K562 (cell line): ENCODE measurements at regions not wholly inside any gene's neighbourhood (a gene's known extent, or its start where the extent isn't known, plus 50 kb on each side); places are given as distances from the start of the nearest gene placed in this dataset.

ENCODE experiments used
- ARID2 ChIP-seq: fragments of 450-650 bp; IDR thresholded peaks from 2 replicates; pipeline ENCODE4 v1.6.1; 2017; ENCODE audit warnings: antibody characterized with exemption, mild to moderate bottlenecking
- FIP1L1 ChIP-seq: fragments of 200-400 bp; formaldehyde crosslinking; IDR thresholded peaks from 2 replicates; pipeline ENCODE4 v1.6.1; 2018; ENCODE audit warnings: mild to moderate bottlenecking, low read depth, low read length; ENCODE audit not compliant: poor library complexity, severe bottlenecking

DNA sequence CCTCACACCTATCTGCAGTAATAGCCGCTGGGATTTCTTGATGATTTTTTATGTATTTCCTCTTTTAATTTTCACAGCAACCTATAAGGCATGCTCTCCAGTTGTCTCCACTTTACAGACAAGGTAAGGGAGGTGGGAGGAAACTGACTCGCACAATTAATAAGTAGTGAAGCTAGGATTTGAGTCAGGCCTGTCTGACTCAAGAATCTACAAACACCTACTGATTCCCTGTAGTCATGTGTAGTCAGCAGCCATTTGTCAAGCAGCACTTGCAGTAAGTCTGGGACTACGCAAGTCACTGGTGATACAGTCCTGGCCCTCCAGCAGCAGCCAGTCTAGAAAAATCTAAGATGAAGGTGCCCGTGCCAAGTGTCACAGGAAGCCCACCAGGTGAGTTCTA is 193.6 kb upstream of the PKDCC start:
- no peak for TF ChIP-seq ARID2
- TF ChIP-seq FIP1L1 = no peak
